Prostate gland (tissue), 2 donors: ENCODE measurements at regions not wholly inside any gene's neighbourhood (a gene's known extent, or its start where the extent isn't known, plus 50 kb on each side); places are given as distances from the start of the nearest gene placed in this dataset.

Experiments
- POLR2A ChIP-seq: fragments of 450-650 bp; IDR thresholded peaks from one replicate; pipeline ENCODE4 v1.6.1; 2016; ENCODE audit warnings: antibody characterized with exemption, mild to moderate bottlenecking
- POLR2AphosphoS5 ChIP-seq: sonication (generic); formaldehyde crosslinking; IDR thresholded peaks from one replicate; pipeline ENCODE4 v1.6.1; 2017; ENCODE audit warnings: antibody characterized with exemption
- TF ChIP-seq, protein P1 (sequence below), 4 experiments: fragments of 200-600 bp in 2 of 4; fragments of 450-650 bp in 2 of 4; sonication (generic) in 2 of 4; IDR thresholded peaks; 1 replicate in 3 of 4; 2 replicates in 1 of 4; pipeline ENCODE4 v1.5.1; 2016 to 2019; ENCODE audit warnings: antibody characterized with exemption in 4 of 4, mild to moderate bottlenecking in 2 of 4, moderate library complexity in 2 of 4

DNA sequence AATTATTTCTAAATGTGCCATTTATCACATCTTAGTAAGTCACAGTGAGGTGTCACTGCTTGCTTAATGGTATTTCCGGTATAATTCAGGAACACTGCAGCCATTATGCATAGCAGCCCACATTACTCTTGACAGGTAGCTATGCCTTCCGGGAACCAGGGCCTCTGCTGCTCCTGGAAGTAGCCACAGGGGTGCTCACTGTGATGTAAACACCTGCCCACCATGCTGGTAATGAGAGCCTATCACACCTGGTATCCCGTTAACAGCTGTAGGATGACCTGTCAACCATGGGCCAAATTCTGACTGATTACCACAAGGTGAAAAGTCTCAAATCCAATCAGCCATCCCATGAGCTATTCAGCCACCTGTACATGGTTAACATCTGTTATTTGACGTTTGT, 647.0 kb upstream of the NXPH2 start:
- TF ChIP-seq, protein P1, sequence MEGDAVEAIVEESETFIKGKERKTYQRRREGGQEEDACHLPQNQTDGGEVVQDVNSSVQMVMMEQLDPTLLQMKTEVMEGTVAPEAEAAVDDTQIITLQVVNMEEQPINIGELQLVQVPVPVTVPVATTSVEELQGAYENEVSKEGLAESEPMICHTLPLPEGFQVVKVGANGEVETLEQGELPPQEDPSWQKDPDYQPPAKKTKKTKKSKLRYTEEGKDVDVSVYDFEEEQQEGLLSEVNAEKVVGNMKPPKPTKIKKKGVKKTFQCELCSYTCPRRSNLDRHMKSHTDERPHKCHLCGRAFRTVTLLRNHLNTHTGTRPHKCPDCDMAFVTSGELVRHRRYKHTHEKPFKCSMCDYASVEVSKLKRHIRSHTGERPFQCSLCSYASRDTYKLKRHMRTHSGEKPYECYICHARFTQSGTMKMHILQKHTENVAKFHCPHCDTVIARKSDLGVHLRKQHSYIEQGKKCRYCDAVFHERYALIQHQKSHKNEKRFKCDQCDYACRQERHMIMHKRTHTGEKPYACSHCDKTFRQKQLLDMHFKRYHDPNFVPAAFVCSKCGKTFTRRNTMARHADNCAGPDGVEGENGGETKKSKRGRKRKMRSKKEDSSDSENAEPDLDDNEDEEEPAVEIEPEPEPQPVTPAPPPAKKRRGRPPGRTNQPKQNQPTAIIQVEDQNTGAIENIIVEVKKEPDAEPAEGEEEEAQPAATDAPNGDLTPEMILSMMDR (IDR thresholded peaks at IDR 0.05) = no peak
- no peak for TF ChIP-seq POLR2AphosphoS5
- TF ChIP-seq POLR2A = no peak
